ENCODE measurements at regions not wholly inside any gene's neighbourhood (a gene's known extent, or its start where the extent isn't known, plus 50 kb on each side); places are given as distances from the start of the nearest gene placed in this dataset.

DNA sequence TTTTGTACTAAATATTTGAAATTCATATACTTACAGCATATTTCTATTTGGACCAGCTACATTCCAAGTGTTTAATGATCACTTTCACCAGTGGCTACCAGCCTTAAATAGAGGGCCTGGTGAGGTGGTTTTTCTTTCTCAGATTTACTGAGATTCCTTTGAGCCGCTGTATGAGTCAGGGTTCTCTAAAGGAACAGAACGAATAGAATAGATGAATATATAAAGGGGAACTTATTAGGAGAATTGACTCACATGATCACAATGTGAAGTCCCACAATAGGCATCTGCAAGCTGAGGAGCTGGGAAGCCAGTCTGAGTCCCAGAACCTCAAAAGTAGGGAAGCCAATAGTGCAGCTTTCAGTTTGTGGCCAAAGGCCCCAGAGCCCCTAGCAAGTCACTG, 146.2 kb upstream of the TLL1 start:
- Histone ChIP-seq H3K4me1 (no peaks in the 10 kb centered on the region), H3K27me3 (no peaks in the 10 kb centered on the region), H3K36me3 (no peaks in the 10 kb centered on the region), H3K4me3 (no peak overlapping the region), H3K27ac (no peak overlapping the region), H3K9me3 (no peaks in the 10 kb centered on the region)
- in situ Hi-C loops (cut with MboI; ENCODE audit: low pct_ligation_motif_present in 1 of 4, low pct_unique_long_range_greater_than_20kb in 1 of 4, low sequenced_read_pairs in 3 of 4): no loop called here
- intact Hi-C loops (cut with DNase I; ENCODE audit: low total_unique reads): no loop called here
- DNase-seq: no peak
- TF ChIP-seq POLR2A (IDR thresholded peaks at IDR 0.05): no peak
- TF ChIP-seq POLR2AphosphoS5 (IDR thresholded peaks at IDR 0.05): no peak
- TF ChIP-seq EP300 (IDR thresholded peaks at IDR 0.05; ENCODE audit: low read depth): no peak
- no peak for TF ChIP-seq CTCF (IDR thresholded peaks at IDR 0.05)
- 86% methylated on average over 2 of the region's 2 CpGs; no CpG with 5 or more reads in 1 of the 2 donors for WGBS, 2 donors (ENCODE audit: low coverage in 1 of 2)

DNA sequence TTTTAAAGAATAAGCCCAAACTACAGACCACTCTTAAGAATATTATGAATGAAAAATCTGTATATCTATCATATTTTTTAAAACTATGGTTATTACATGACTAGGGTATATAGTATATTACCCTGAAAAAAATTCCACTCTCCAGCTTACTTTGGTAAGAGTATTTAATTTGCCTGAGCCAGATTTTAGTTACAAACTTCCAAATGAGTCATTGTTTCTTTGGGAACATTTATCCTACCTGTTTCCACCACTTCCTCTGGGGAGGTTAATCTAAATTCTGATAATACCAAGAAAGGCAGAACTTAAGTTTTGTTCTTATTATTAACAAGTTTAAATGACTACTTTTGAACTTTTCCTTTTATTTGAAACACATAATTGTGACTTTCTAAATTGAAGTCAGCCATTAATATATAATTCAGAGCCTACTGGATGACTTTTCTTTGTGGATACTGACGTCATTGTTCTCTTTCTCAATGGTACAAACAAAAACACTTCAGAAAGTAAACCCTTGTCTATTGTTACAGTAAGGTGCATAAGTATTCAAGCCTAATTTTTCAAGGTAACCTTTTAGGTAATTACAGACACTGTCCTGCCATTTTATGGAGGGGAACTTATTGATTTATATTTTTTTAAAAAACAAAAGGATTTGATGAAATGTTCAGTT, 135.6 kb upstream of the TLL1 start:
- intact Hi-C loops (cut with DNase I; ENCODE audit: low total_unique reads) (no loop called here), in situ Hi-C loops (cut with MboI; ENCODE audit: low pct_ligation_motif_present in 1 of 4, low pct_unique_long_range_greater_than_20kb in 1 of 4, low sequenced_read_pairs in 3 of 4) (no loop called here)
- 57 to 78% methylated on average over 1 of the region's 1 CpG for WGBS, 2 donors (ENCODE audit: low coverage in 1 of 2)
- H3K4me1 ChIP-seq: no peaks in the 10 kb centered on the region
- H3K4me3 ChIP-seq: no peak overlapping the region
- H3K9me3 ChIP-seq: no peaks in the 10 kb centered on the region
- DNase-seq: no peak
- no peak overlapping the region for H3K27ac ChIP-seq
- no peaks in the 10 kb centered on the region for H3K36me3 ChIP-seq
- H3K27me3 ChIP-seq: no peaks in the 10 kb centered on the region
- no peak for TF ChIP-seq EP300 (IDR thresholded peaks at IDR 0.05; ENCODE audit: low read depth)
- TF ChIP-seq CTCF (IDR thresholded peaks at IDR 0.05): no peak

GRCh38 chr4:165738571-165738970, 134.5 kb upstream of the TLL1 start:
- Histone ChIP-seq H3K9me3 (no peaks in the 10 kb centered on the region), H3K4me1 (no peaks in the 10 kb centered on the region), H3K27ac (no peak overlapping the region), H3K4me3 (no peak overlapping the region), H3K36me3 (no peaks in the 10 kb centered on the region), H3K27me3 (no peaks in the 10 kb centered on the region)
- TF ChIP-seq POLR2A (IDR thresholded peaks at IDR 0.05): no peak
- TF ChIP-seq POLR2AphosphoS5 (IDR thresholded peaks at IDR 0.05): no peak
- no peak for TF ChIP-seq EP300 (IDR thresholded peaks at IDR 0.05; ENCODE audit: low read depth)
- no peak for TF ChIP-seq CTCF (IDR thresholded peaks at IDR 0.05)
- in situ Hi-C loops (cut with MboI; ENCODE audit: low pct_ligation_motif_present in 1 of 4, low pct_unique_long_range_greater_than_20kb in 1 of 4, low sequenced_read_pairs in 3 of 4) (no loop called here), intact Hi-C loops (cut with DNase I; ENCODE audit: low total_unique reads) (no loop called here)
- WGBS, 2 donors (ENCODE audit: low coverage in 1 of 2): 67 to 82% methylated on average over 1 of the region's 1 CpG
- DNase-seq: no peak

DNA sequence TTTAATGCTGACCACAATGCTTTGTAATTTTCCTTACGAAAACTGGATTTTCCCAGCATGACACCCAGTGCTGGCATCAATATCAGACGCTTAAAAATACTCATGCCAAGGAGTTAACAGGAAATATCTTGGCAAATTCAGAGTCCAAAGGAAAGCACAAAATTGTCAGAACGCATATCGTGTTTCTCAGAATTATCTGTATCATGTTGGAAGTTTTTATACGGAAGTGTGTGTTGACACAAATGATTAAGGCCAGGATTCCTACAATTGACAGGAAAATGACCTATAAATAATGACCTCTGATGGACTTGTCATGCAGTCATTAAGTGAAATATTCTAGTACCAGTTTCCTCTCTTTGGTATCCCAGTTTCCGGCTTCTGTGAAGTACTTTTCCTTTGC, 132.1 kb upstream of the TLL1 start:
- H3K4me3 ChIP-seq: no peak overlapping the region
- intact Hi-C loops (cut with DNase I; ENCODE audit: low total_unique reads): no loop called here
- H3K27me3 ChIP-seq: no peaks in the 10 kb centered on the region
- H3K36me3 ChIP-seq: no peaks in the 10 kb centered on the region
- H3K4me1 ChIP-seq: no peaks in the 10 kb centered on the region
- no peak overlapping the region for H3K27ac ChIP-seq
- no peak for DNase-seq
- no peaks in the 10 kb centered on the region for H3K9me3 ChIP-seq
- in situ Hi-C loops (cut with MboI; ENCODE audit: low pct_ligation_motif_present in 1 of 4, low pct_unique_long_range_greater_than_20kb in 1 of 4, low sequenced_read_pairs in 3 of 4): no loop called here
- WGBS, 2 donors (ENCODE audit: low coverage in 1 of 2): 73% methylated on average over 6 of the region's 6 CpGs
- no peak for TF ChIP-seq POLR2AphosphoS5 (IDR thresholded peaks at IDR 0.05)
- no peak for TF ChIP-seq CTCF (IDR thresholded peaks at IDR 0.05)
- no peak for TF ChIP-seq POLR2A (IDR thresholded peaks at IDR 0.05)
- TF ChIP-seq EP300 (IDR thresholded peaks at IDR 0.05; ENCODE audit: low read depth): no peak

All from transverse colon (tissue), 4 donors.